ENCODE measurements at regions not wholly inside any gene's neighbourhood (a gene's known extent, or its start where the extent isn't known, plus 50 kb on each side); places are given as distances from the start of the nearest gene placed in this dataset.
"Not testable (repeated sequence)": the region's sequence is repeated elsewhere in the genome, so short reads cannot be mapped to it uniquely, and the experiment has no call there.

GRCh38 chr14:54251356-54251755 is 145.5 kb upstream of the CDKN3 start:
- in situ Hi-C loops (cut with HindIII; ENCODE audit: low sequenced_read_pairs) = no loop called here

DNA sequence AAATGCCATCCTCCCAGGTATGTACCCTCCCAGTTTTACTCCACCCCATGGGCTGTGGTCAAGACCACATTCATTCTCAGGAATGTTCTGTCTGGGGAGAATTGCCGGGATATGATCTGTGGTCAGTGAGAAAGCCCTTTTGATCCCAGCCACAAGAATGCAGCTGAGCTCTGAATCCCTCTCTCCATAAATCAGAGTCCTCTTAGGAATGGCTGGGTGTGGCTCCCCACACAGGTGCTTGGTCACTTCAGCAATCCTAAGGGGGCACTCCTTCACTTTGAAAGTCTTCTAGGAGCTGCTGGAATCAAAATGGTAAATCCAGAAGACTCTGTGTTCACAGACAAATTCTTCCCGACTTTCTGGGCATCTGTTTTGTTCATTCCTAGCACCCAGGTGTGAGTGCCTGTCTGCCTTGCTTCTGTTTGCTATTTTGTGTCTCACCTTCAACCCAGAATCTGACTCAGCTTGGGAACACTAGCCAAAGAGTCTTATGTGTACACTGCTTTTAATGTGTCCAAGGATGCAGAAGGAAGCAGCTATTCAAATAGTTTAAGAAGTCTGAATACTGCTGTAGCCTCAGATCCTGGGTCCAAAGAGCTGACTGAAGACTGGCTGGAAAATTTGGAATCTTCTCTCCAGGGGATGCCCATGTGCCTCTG is 144.6 kb upstream of the CDKN3 start:
- in situ Hi-C loops (cut with HindIII; ENCODE audit: low sequenced_read_pairs) = no loop called here

DNA sequence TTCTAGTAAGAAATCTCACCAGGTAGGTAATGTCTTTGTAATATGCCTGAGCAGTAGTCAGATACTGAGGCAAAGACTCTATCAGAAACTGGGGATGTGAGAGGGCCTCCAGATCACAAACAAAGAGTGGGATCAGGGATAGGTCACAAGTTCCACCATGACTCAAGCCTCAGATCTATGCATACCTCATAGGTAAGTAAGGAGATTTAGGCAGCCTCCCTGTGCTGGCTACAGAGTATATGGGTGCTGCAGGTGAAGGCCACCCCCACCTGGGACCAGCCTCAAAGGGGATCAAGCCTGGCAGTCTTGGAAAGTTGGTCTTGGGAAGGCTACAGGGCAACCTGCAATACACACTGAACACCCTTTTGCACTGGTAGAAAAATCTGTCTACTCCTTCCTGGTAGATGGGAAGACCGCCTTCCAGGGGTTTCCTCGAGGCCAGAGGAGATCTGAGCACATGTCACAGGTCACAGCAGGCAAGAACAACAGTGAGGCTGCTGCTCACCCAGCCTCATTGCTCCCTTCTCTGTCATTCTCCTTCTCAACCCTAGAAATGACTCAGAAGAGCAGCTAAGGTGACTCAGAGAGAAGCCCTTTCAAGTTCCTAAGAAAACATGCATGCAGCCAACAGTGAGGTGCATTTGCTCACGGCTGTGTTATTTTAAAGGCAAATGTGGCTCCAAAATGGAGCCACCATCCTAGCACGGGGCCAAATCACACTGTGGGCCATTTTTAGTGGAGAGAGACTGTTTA is 143.4 kb upstream of the CDKN3 start:
- in situ Hi-C loops (cut with HindIII; ENCODE audit: low sequenced_read_pairs) = no loop called here

- in situ Hi-C loops (cut with HindIII; ENCODE audit: low sequenced_read_pairs) = no loop called here
Observed at GRCh38 chr14:54256156-54256555, 140.7 kb upstream of the CDKN3 start.

- in situ Hi-C loops (cut with HindIII; ENCODE audit: low sequenced_read_pairs) = no loop called here
Observed at GRCh38 chr14:54257424-54257823, 139.4 kb upstream of the CDKN3 start.

DNA sequence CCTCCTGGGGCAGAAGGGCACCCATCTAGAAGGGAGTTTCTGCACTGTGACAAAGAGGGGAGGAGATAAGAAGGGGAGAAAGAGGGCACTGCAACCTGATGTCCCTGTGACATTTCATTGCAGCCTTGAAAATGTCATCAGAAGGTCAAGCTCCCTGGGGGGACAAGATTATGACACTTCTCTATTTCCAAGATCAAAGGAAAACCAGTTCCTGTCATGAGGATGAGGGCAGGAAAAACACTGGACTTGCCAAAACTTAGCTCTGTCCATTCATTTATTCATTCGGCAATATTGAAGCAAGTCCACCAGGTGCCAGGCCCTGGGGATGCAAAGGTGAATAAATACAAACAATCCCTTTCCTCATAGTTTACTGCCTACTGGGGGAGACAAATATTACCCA is 138.4 kb upstream of the CDKN3 start:
- in situ Hi-C loops (cut with HindIII; ENCODE audit: low sequenced_read_pairs) = no loop called here

GRCh38 chr14:54259821-54260220 is 137.0 kb upstream of the CDKN3 start:
- in situ Hi-C loops (cut with HindIII; ENCODE audit: low sequenced_read_pairs) = no loop called here

- in situ Hi-C loops (cut with HindIII; ENCODE audit: low sequenced_read_pairs) = no loop called here
Observed at GRCh38 chr14:54261283-54261682, 135.5 kb upstream of the CDKN3 start.

DNA sequence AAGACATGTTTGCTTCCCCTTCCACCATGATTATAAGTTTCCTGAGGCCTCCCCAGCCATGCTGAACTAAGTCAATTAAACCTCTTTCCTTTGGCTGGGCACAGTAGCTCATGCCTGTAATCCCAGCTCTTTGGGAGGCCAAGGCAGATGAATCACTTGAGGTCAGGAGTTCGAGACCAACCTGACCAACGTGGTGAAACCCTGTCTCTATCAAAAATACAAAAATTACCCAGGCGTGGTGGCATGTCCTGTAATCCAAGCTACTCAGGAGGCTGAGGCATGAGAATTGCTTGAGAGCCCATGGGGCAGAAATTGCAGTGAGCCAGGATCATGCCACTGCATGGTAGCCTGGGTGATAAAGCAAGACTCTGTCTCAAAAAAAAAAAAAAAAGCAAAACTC is 130.2 kb upstream of the CDKN3 start:
- in situ Hi-C loops (cut with HindIII; ENCODE audit: low sequenced_read_pairs) = not testable (repeated sequence)

DNA sequence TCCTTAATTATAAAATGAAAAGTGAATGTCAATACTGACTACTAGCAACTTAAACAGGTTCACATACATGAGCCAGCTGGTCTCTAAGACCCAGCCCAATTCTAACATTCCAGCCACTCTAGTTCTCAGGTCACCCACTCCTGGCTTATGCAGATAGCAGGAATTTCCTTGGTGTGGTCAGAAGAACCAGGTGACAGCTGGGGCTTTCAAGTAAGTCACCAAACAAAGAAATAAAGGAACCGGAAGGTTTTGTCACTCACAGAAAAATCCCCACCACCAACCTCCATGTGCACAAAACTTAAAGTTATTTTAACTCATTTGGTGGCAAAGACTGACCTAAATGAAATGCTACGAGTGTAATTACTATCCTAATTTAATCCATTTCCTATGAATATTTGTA is 129.6 kb upstream of the CDKN3 start:
- in situ Hi-C loops (cut with HindIII; ENCODE audit: low sequenced_read_pairs) = no loop called here

DNA sequence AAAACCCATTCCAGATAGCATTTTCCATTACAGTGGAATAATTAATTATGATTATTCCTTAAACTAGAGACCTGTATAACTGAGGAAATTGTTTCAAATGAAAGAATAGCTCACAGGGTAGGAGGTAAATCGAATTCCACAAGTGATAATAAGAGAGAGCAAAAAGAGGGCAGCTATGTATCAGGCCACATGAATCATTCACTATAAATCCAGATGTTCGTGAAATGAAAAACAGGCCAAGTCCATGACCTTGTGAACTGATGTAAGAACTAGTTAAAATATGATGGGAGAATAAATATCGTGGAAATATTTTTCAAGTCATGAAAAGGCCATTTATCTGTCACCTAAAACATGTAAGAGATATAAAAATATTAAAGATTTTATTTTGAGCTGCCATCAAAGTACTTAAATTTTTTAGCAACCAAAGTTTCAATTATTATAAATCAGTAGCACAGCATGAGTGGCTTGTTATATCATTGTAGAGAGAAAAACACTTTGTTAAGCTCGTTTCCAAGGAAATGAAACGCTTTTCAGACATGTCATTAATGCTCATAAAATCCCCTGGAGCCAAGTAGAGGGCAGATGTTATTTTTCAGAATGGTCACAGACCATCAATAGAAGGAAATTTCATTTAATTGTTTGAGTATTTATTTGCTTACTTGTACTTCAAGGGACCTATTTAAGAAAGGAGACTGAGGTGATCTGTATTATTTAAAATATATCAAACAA is 120.6 kb upstream of the CDKN3 start:
- in situ Hi-C loops (cut with HindIII; ENCODE audit: low sequenced_read_pairs) = no loop called here

- in situ Hi-C loops (cut with HindIII; ENCODE audit: low sequenced_read_pairs) = no loop called here
Observed at GRCh38 chr14:54278087-54278486, 118.7 kb upstream of the CDKN3 start.

GRCh38 chr14:54278665-54279295 is 118.0 kb upstream of the CDKN3 start:
- in situ Hi-C loops (cut with HindIII; ENCODE audit: low sequenced_read_pairs) = no loop called here

- in situ Hi-C loops (cut with HindIII; ENCODE audit: low sequenced_read_pairs) = no loop called here
Observed at GRCh38 chr14:54282849-54283248, 114.0 kb upstream of the CDKN3 start.

GRCh38 chr14:54285030-54285429 is 111.8 kb upstream of the CDKN3 start:
- in situ Hi-C loops (cut with HindIII; ENCODE audit: low sequenced_read_pairs) = no loop called here

- in situ Hi-C loops (cut with HindIII; ENCODE audit: low sequenced_read_pairs) = no loop called here
Observed at GRCh38 chr14:54291491-54292191, 105.2 kb upstream of the CDKN3 start.

GRCh38 chr14:54294802-54295201 is 102.0 kb upstream of the CDKN3 start:
- in situ Hi-C loops (cut with HindIII; ENCODE audit: low sequenced_read_pairs) = no loop called here

DNA sequence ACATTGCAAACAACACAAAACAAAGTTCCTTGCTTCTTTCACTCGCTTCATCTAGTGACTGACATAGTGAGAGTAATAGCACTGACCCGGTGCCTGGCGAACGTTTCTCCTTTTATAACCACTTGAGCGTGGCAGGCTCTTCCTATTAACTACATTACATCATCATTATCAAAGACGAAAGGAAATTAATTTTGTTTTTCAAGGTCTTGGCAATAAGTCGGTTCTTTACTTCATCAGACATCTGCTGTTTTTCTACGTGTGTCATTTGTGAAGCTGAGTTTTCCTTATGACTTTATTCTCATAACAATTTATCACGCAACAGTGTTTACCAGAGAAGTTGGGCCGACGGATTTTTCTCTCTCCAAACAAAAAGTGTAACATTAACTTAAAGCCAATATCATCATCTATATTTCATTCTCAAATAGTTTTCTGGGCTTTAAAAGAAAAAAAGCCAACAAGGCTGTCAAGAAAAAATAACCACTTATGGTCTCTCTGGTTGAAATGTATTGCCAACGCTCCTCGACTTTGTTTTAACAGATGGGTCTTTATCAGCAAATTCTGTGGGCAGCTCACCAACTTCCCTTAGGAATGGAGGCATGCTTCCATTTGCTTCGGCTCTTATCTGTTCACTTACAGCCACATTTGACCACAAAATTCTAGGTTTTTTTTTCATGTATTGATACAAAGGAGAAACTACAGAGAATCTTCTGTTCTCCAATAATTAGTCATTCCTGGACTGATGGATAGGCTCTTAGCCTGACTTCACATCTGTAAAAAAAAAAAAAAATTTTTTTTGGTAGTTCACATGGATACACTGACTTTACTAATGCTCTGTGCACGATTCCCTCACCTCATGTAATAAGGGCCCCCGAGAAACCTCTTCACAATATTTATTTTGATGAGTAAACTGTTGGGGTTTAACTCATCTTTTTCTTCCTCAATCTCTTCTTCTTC is 97.1 kb upstream of the CDKN3 start:
- in situ Hi-C loops (cut with HindIII; ENCODE audit: low sequenced_read_pairs) = no loop called here

- in situ Hi-C loops (cut with HindIII; ENCODE audit: low sequenced_read_pairs) = no loop called here
Observed at GRCh38 chr14:54300881-54301280, 95.9 kb upstream of the CDKN3 start.

DNA sequence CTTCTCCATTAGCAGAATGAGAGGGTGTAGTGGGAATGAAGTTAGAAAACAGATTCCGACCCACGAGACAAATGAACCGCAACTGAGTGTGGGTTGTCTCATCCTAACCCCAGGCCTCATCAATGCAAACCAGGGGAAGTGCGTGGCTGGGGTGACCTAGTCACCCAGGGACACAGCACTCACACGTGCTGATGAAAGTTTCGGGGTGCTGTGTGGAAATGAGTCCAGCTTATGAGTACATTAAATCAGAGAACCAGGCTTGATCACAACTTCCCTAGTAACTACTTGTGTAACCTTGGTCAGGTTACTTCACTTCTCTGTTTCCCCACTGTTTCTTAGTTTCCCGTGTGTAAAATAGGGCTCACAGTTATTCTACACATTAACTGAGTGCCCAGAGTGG is 95.4 kb upstream of the CDKN3 start:
- in situ Hi-C loops (cut with HindIII; ENCODE audit: low sequenced_read_pairs) = no loop called here
